Activated T-cell treated with anti-CD3 and anti-CD28 coated beads for 4 hours (primary cell): ENCODE measurements at regions not wholly inside any gene's neighbourhood (a gene's known extent, or its start where the extent isn't known, plus 50 kb on each side); places are given as distances from the start of the nearest gene placed in this dataset.

ENCODE experiments used
- DNase-seq: peaks from one replicate; pipeline ENCODE4 v3.0.0-alpha.2; 2020

DNA sequence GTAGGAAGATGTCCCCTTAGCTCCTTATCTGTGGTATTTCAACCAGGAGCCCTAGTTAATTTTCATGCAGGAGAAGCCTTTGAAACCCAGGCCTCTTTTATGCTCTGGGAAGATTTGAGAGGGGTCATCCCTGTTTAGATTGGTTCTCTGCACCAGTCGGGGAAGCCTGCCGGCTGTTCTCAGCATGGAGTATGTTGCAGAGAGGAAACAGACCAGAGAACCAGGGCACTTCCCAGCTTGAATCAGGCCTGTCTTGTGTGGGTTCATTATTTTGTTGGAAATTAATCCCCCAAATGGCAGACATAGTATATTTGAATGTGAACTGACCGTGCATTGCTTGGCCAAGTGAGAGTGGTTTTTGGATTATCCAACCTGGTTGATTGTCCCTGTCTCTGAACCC is 1082.1 kb upstream of the RBFOX1 start:
- no peak for DNase-seq

GRCh38 chr16:6249863-6250262 is 1082.8 kb upstream of the RBFOX1 start:
- no peak for DNase-seq

GRCh38 chr16:6248199-6248598 is 1084.4 kb upstream of the RBFOX1 start:
- DNase-seq, result no peak

DNA sequence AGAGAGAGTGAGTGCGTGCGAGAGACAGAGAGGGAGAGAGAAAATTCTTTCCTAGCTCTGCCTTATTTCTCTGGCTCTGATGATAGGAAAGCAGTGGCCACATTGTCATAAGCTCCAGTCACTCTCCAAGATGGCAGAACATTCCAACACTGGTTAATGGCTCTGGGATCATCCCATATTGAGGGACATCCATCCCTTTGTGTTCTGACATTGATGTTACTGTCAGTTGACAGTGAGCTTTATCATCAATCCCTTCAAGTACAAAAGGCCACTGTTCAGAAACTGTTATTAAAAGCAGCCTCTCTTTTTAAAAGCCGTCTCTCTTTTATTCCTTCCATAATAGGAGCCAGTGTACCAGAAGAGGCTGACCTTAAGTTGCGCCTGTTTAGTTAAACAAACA is 1084.9 kb upstream of the RBFOX1 start:
- no peak for DNase-seq

DNA sequence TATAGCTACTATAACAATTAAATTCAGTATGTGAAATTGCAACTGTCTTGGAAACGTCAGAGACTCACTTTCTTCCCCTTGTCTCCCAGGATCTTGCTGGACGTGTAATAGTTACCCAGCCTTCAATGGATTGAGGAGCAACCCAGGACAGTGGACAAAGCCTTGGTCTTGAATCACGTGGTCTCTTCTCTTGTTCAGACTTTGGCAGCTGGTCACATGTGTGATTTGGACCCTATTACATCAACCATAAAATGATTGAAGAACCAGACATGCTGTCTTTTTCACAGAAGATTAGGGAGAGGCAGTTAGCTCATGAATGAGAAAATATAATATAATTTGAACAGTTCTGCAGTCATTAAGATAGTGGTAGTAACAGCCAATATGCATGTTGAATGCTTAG is 1085.5 kb upstream of the RBFOX1 start:
- DNase-seq, result no peak

GRCh38 chr16:6246266-6246665 is 1086.4 kb upstream of the RBFOX1 start:
- DNase-seq, result no peak

GRCh38 chr16:6232056-6232455 is 1100.6 kb upstream of the RBFOX1 start:
- no peak for DNase-seq

GRCh38 chr16:6231398-6231797 is 1101.2 kb upstream of the RBFOX1 start:
- no peak for DNase-seq

GRCh38 chr16:6229186-6229585 is 1103.5 kb upstream of the RBFOX1 start:
- no peak for DNase-seq

- no peak for DNase-seq
These were observed 1113.8 kb upstream of the RBFOX1 start for GRCh38 chr16:6218855-6219254.

DNA sequence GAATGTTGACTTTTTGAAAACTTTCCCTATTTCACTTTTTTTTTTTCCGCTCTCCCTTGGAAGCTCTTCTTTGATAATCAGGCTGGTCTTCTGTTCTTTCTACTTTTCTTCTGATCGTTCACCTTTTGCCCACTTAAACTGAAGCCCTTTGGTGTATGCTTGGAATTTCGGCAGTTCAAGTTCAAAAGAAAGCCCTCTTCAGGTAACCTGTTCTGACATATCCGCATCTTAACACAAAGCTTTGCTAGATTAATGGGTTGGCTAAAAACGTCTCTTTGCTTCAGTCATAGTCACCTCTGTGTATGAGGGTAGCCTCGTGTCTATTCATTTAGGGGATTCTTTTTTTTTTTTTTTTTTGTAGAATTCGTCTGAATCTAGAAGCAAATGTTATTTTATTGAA is 1115.8 kb upstream of the RBFOX1 start:
- DNase-seq, result no peak

GRCh38 chr16:6211644-6212043 is 1114.0 kb upstream of the EEF2KMT start:
- no peak for DNase-seq

DNA sequence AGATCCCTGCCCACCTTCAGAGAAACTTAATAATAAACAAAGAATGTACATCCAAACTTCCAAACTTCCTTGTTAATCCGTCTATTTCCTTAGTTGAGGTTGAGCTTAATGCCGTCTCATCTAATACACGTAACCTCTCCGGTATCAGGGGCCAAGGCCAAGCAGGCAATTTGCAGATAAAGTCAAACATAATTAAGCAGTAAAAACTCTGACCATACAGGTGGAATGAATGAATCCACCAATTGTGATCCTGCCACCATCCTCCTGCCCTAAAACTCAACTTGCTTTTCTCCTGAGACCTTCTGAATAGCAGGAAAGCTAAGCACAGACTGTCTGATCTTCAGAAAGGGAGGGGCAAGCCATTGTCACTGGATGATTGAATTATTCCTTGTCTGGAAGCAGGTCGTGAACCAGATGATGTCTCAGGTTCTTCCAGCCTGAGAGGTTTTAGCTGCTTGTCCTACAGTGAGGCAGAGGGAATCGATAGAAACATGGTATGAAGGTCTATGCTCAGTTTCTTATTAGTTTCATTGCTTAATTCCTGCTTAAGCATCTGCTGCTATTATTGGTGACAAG is 1111.8 kb upstream of the EEF2KMT start:
- DNase-seq, result no peak

DNA sequence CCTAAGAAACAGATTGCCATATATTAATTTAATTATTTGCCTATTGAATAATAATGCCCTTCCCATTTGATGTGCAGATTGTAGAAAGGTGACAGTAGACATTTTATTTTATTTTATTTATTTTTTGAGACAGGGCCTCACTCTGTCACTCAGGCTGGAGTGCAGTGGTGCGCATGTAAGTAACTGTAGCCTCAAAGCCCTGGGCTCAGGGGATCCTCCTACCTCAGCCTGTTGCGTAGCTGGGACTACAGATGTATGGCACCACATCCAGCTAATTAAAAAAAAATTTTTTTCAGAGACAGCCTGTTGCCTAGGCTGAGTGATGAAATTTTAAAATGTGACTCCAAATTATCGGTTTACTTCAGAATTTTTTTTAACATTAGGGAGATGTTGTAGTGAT is 1110.0 kb upstream of the EEF2KMT start:
- no peak for DNase-seq

DNA sequence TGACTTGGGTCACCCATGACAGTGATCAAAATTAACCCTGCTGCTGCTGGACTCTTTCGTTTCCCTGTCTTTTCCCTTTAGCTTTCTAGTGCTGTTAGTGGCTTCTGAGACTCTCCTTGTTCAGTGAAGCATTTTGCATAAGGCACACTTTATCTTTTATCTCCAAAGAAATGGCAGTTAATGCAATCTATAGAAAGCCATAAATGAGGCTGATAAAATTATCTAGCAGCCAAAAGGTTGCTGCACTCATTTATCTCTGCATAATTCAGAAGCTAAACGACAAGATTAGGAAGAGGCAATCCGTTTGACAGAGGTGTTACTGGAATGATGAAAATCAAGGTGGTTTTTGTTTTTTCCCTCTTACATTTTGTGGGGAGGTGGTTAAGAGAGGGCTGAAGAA is 1109.5 kb upstream of the EEF2KMT start:
- no peak for DNase-seq

GRCh38 chr16:6206080-6206479 is 1108.5 kb upstream of the EEF2KMT start:
- no peak for DNase-seq

GRCh38 chr16:6204945-6205344 is 1107.3 kb upstream of the EEF2KMT start:
- no peak for DNase-seq

- DNase-seq, result no peak
These were observed 1103.3 kb upstream of the EEF2KMT start for GRCh38 chr16:6200861-6201260.

DNA sequence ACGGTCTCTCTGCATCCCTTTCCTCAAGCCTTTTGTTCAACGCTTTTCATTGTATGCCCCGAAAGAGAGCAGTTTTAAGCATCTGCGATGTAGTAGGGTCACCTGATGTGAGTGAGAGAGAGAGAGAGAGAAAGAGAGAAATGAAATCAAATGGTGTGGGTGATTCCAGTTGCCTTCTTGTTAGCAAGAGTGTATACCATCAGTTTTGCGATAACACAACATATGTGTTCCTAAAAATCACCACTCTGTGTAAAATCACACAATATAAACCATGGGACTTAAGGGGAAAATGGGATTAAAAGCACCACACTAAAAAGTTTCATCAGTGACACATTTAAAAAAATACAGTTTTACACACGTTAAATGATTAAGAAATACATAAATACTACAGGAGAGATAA is 1102.7 kb upstream of the EEF2KMT start:
- no peak for DNase-seq

DNA sequence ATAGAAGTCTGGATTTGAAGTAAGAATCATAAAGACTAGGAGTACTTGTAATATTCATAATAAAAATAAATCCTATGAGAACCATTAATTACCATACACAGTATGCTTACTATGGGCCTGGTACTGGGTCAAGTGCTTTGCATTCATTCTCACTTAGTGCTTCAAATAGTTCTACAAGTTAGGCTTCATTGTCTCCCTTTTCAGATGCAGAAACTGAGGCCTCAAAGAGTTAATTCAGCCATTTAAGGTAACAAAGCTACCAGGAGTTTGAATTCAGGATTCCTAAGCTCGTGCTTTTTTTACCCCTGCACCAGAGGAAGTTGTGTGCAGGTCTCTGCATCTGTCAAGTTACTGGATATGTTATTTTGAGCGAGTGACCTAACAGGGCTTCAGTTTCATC is 1098.4 kb upstream of the EEF2KMT start:
- no peak for DNase-seq

DNA sequence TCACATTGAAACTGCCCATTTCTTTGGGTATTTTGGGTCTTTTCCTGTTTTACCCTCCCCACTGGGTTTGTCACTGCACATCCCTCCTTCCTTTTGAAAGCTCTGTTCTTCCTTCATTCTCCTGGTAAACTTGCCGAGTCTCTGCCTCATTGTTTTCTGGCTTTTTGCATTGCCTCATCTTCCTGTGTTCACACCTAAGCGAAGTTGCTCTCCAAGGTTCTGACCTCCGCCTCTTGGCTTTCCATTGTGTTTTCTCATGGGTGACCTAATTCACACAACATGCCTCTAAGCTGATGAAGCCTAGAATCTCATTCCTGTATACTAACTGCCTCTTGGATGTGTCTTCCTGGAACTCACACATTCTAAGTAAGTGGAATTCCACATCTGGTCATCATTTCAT is 1096.1 kb upstream of the EEF2KMT start:
- DNase-seq, result no peak

DNA sequence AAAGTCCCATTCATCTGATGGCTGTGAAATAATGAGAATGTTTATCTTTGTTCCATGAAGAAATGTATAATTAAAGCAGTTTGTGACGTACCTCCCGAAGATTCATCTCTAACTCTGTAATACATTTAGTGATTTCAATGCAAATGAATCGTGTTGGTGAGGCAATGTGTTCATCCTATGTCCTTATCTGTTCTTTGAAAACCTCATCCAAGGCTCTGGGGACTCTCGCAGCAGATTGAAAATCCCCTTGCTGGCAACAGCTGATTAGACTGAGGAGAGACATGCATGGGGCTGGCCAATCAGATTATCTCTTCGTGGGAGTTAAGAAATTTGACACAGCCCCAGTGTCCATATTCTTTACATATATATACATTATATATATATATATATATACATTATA is 1095.4 kb upstream of the EEF2KMT start:
- DNase-seq, result no peak

GRCh38 chr16:6192532-6192931 is 1094.9 kb upstream of the EEF2KMT start:
- no peak for DNase-seq

GRCh38 chr16:6190776-6191175 is 1093.2 kb upstream of the EEF2KMT start:
- DNase-seq, result no peak

- no peak for DNase-seq
These were observed 1091.6 kb upstream of the EEF2KMT start for GRCh38 chr16:6189216-6189615.

- DNase-seq, result no peak
These were observed 1080.1 kb upstream of the EEF2KMT start for GRCh38 chr16:6177616-6178180.
